GM18498 (cell line): ENCODE measurements at regions not wholly inside any gene's neighbourhood (a gene's known extent, or its start where the extent isn't known, plus 50 kb on each side); places are given as distances from the start of the nearest gene placed in this dataset.

Experiments used
- ATAC-seq: cut with Tn5 transposase; IDR thresholded peaks from one replicate; pipeline ENCODE4 v1.9.1; 2021; ENCODE audit warnings: mild to moderate bottlenecking, moderate library complexity; ENCODE audit not compliant: unreplicated experiment

- no peak for ATAC-seq
Measured at GRCh38 chr3:13174011-13174802, 101.0 kb upstream of the IQSEC1 start.

- no peak for ATAC-seq
Measured at GRCh38 chr3:13173186-13173585, 100.0 kb upstream of the IQSEC1 start.

- ATAC-seq = no peak
Measured at GRCh38 chr3:13172644-13173013, 99.4 kb upstream of the IQSEC1 start.

- ATAC-seq = no peak
Measured at GRCh38 chr3:13171704-13172643, 98.7 kb upstream of the IQSEC1 start.

GRCh38 chr3:13170317-13170716 is 97.1 kb upstream of the IQSEC1 start:
- no peak for ATAC-seq

GRCh38 chr3:13168391-13168790 is 95.2 kb upstream of the IQSEC1 start:
- ATAC-seq = no peak

GRCh38 chr3:13167829-13168228 is 94.6 kb upstream of the IQSEC1 start:
- no peak for ATAC-seq

GRCh38 chr3:13167064-13167743 is 94.0 kb upstream of the IQSEC1 start:
- ATAC-seq = no peak

- ATAC-seq = no peak
Measured at GRCh38 chr3:13166243-13167063, 93.2 kb upstream of the IQSEC1 start.

GRCh38 chr3:13165576-13165975 is 92.3 kb upstream of the IQSEC1 start:
- no peak for ATAC-seq

GRCh38 chr3:13164893-13165492 is 91.8 kb upstream of the IQSEC1 start:
- no peak for ATAC-seq

- ATAC-seq = no peak
Measured at GRCh38 chr3:13163848-13164382, 90.7 kb upstream of the IQSEC1 start.

- ATAC-seq = no peak
Measured at GRCh38 chr3:13162549-13163320, 89.5 kb upstream of the IQSEC1 start.

- ATAC-seq = no peak
Measured at GRCh38 chr3:13161771-13162535, 88.7 kb upstream of the IQSEC1 start.

- no peak for ATAC-seq
Measured at GRCh38 chr3:13161021-13161759, 88.0 kb upstream of the IQSEC1 start.

- no peak for ATAC-seq
Measured at GRCh38 chr3:13160619-13161018, 87.4 kb upstream of the IQSEC1 start.

- ATAC-seq = no peak
Measured at GRCh38 chr3:13159890-13160289, 86.7 kb upstream of the IQSEC1 start.

- ATAC-seq = no peak
Measured at GRCh38 chr3:13158871-13159270, 85.6 kb upstream of the IQSEC1 start.
